LNCAP (cell line): ENCODE measurements at regions not wholly inside any gene's neighbourhood (a gene's known extent, or its start where the extent isn't known, plus 50 kb on each side); places are given as distances from the start of the nearest gene placed in this dataset.

Source experiments
- CTCF ChIP-seq: fragments of 450-650 bp; IDR thresholded peaks from 2 replicates; pipeline ENCODE4 v1.5.1; 2017; ENCODE audit warnings: mild to moderate bottlenecking

DNA sequence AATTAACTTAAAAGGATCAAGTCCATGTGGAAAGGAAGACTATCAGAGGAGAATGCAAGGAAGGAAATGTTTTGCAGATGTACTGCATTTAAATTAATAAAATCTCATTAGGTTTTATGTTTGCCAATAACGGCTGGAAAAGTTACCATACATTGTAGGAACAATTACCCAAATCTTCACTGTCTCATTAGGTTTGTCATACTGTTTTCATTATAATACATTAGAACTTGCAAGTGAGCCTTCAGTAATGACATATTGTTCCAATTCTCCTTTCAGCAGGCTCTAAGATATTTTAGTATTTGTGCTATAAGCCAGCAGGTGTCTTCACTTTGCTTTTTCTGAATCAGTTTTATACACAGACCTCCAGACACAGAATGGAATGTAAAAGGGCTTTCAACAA is 661.6 kb upstream of the KLHL1 start:
- no peak for TF ChIP-seq CTCF

GRCh38 chr13:70758932-70759331 is 650.7 kb upstream of the KLHL1 start:
- TF ChIP-seq CTCF = no peak

DNA sequence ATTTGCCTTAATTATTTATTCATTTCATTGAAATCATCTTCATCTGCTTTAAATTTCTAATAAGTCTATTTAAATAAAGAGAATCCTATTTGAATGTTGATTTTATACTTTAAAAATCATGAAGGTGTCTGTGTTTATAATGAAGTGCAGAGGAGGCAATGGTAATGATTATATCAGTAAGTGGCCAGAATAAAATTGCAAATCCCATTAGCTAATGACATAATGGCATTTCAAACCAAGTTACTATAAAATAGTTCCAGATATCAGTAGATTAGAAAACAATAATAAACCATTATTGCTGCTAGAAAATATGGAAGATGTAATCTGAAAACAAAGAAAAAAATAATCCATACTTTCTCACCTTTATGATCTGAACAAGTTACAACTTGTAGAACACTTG is 647.8 kb upstream of the KLHL1 start:
- no peak for TF ChIP-seq CTCF

GRCh38 chr13:70755456-70755855 is 647.2 kb upstream of the KLHL1 start:
- no peak for TF ChIP-seq CTCF

GRCh38 chr13:70747262-70747661 is 639.0 kb upstream of the KLHL1 start:
- no peak for TF ChIP-seq CTCF

DNA sequence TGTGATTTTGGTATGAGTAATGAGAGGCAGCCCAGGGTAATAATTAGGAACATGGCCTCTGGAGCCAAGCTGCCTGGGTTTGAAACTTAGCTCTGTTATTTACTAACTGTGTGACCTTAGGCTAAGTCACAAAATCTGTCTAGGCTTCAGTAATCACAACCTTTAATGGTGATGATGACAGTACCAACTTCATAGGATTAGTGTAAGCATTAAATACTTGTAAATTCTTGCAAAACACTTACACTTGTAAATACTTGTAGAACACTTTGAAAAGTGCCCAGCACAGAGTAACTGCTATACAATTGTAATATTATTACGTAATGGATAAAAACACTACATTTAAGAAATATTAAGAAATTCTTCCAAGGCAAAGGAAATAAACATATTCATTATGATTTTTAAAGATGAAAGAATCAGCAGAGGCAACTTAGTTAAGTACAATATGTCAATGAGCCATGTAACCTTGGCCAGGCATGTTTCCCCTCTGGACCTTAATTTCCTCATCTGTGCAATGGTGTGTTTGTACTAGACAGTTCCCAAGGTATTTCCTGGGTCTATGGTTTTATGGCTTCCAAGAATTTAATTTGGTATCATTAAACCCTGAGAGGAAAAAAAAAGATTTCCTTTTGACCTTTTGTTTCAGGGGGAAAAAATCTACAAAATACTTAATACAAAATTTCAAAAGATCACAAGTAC is 628.5 kb upstream of the KLHL1 start:
- TF ChIP-seq CTCF = no peak

DNA sequence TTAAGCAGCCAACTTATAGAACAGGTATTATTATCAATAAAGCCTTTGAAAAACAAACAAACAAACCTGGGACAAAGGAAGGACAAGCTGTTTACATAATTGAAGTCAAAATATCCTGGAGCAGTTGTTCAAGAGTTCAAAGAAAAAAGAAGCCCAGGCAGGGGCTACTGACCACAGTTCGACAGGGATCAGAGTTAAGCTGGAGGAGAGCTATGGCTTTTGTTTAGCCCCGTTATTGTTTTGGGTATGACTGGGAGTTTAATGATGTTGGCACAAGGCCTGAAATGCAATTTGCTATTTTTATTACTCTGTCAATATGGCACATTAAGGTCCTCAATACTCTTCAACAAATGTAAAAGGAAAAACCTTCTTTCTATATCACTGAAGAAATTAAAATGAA is 624.4 kb upstream of the KLHL1 start:
- no peak for TF ChIP-seq CTCF

DNA sequence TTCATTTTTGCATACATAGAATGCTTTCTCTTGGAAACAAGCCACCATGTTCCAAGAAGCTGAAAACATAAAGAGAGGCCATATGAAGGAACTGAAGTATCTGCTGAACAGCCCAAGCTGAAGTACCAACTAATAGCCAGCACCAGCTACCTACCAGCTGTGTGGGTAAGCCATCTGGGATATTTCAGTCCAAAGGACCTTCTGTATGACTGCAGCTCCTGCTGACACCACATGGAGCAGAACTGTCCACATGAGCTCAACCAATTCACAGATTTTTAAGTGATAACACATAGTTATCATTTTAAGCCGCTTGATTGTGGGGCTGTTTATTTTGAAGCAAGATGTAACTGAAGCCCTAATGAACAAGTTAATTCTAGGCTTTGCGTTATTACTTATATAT is 621.1 kb upstream of the KLHL1 start:
- TF ChIP-seq CTCF = no peak
